Caki2 (cell line): ENCODE measurements at regions not wholly inside any gene's neighbourhood (a gene's known extent, or its start where the extent isn't known, plus 50 kb on each side); places are given as distances from the start of the nearest gene placed in this dataset.
"Not testable (repeated sequence)": the region's sequence is repeated elsewhere in the genome, so short reads cannot be mapped to it uniquely, and the experiment has no call there.

Source experiments
- DNase-seq: peaks from one replicate; pipeline ENCODE4 v3.0.0-alpha.2; 2015; ENCODE audit warnings: low read depth
- in situ Hi-C: cut with HindIII; loops from 2 replicates; pipeline ENCODE4 v1.10.0; 2016; ENCODE audit warnings: low sequenced_read_pairs, low pct_unique_long_range_greater_than_20kb, mixed read lengths

DNA sequence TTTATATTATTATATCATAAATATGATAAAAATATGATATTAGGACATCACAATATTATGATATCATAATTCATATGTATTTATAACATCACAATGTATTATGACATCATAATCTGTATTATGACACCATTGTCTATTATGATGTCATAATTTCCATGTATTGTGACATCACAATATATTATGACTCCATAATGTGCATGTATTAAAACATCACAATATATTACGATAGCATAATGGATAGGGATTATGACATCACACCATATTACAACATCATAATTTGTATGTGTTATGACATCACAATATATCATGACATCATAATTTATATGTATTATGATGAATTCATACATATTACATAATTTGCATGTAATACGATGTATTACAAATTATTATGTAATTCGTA is 1755.9 kb downstream of the TP53TG3F start:
- DNase-seq, result no peak
- in situ Hi-C loops, result no loop called here

DNA sequence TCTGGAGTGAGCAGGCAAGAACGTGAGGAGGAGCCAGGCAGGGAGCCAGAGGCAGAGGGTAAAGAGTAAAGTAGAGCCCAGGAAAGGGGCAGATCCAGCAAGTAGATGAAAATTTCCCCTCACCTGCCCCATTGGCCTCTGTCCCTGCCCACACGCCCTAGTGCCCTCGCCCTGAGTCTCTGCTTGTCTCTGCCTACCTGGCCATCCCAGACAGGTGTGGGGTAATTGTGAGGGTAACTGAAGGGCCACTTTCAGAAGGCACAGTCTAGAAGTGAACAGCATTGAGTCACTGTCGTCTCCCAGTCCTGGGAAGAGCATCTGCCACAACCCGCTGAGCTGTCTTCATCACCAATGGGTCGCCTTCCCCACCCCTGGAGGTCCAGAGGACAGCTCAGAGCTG is 1756.8 kb downstream of the TP53TG3F start:
- in situ Hi-C loops, DNase-seq: not testable (repeated sequence)

DNA sequence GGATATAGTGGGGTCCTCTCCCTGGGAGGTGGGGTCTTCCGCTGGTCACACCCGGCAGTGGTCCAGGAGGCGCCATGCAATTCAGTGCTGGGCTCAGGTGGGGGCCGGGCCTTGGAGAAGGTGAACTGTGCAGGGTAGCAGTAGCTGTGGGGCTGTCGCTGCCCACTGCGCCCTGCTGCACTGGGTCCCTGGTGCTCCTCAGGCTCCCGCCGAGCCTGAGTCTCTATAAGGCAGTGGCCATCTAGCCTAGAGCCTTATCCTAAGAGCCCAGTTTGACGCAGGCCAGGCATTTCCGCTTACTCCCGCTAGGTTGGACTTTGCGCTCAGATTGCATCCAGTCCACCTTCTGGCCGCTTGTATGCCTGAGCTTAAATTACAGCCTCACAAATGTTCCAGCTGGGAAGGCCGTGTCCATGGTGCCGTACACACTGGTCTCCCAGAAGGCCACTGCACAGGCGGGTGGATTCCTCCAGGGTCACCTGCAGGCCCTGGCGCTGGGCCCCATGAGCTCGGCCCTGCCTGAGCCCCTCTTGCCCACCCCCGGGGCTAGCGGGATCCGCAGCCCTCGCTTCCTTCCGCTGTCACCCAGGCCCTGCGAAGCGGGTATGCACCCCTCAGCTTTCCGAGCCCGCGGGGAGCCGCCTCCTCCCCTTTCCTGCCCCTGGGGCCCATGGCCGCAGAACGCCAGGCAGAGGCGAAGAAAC is 1762.2 kb downstream of the TP53TG3F start:
- in situ Hi-C loops, result no loop called here
- no peak for DNase-seq

GRCh38 chr16:35234679-35235078 is 1775.3 kb downstream of the TP53TG3F start:
- in situ Hi-C loops, result no loop called here
- DNase-seq, result no peak

DNA sequence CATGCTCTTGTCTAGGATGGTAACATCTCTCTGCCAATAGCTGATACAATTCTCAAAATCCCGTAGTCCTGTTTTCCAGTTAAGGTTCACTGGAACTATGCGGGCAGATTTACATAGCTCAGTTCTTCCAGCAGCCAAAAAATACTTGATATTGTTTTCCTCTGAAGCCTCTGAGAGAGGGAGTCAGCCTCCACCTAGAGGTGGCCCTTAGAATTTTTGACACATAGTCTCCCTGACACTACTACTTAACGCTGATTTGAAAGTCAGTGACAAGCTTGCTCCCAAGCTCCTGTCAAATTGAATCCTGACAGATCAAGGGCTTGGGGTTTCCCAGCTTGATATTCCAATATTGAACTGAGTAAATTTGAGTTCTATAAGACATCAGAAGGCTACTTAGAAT is 1780.1 kb downstream of the TP53TG3F start:
- in situ Hi-C loops, result no loop called here
- no peak for DNase-seq

GRCh38 chr16:35249051-35249450 is 1789.6 kb downstream of the TP53TG3F start:
- no peak for DNase-seq
- in situ Hi-C loops, result no loop called here

GRCh38 chr16:35252356-35252936 is 1793.0 kb downstream of the TP53TG3F start:
- DNase-seq, result no peak
- in situ Hi-C loops, result no loop called here

- DNase-seq, result no peak
- in situ Hi-C loops, result no loop called here
These were observed 1795.9 kb downstream of the TP53TG3F start for GRCh38 chr16:35255186-35255803.

DNA sequence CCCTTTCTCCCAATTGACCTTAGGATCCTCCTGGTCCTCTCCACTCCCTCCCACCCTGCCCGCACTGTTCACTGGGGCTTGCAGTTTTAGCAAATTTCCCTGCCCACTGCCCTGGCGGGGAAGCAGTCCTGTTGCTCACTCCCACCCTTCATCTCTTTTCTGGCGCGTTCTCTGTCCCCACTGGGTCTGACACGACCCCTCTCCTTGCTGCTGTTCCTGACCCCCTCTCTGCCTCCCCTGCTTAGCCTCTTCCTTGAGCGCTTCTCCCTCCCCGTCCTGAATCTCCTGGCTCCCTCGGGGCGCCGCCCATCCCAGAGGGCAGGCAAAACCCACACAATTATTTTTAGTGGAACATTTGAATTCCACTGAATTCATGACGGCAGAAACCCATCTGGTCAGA is 1796.4 kb downstream of the TP53TG3F start:
- DNase-seq, result no peak
- in situ Hi-C loops, result no loop called here

DNA sequence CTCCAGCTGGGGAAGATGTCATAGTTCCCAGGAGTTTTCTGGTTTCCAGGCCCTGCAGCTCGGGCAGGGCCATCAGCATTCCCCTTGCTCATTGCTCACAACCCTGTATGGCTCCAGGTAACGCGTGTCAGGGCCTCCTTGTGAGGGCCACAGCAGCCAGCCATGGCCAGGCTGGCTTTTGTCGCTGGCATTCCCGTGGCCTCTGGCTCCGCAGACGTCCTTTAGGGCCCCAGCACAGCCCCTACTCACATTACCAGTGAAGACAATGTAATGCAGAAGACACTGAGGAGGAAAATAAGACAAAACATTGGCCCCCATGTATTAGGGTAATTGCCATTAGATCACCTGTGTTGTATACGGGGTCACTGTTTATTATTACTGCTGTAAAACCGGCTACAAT is 1799.0 kb downstream of the TP53TG3F start:
- in situ Hi-C loops, result no loop called here
- no peak for DNase-seq

DNA sequence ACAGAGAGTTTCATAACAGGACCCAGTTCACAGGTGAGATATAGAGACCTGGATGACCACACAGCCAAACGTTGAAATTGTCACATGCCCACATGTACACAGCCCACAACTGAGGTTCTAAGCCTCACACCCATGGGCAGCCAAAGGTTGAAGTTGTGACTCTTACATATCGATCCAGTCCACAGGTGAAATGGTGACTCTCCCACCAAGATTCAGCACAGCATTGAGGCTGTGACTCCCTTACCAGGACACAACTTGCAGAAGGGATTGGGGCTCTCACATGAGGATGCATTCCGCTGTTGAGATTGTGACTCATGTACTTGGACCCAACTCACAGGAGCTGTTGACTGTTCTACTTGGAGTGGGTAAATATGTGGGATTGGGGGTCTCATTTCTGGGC is 1836.4 kb downstream of the TP53TG3F start:
- in situ Hi-C loops, result no loop called here
- DNase-seq, result no peak

DNA sequence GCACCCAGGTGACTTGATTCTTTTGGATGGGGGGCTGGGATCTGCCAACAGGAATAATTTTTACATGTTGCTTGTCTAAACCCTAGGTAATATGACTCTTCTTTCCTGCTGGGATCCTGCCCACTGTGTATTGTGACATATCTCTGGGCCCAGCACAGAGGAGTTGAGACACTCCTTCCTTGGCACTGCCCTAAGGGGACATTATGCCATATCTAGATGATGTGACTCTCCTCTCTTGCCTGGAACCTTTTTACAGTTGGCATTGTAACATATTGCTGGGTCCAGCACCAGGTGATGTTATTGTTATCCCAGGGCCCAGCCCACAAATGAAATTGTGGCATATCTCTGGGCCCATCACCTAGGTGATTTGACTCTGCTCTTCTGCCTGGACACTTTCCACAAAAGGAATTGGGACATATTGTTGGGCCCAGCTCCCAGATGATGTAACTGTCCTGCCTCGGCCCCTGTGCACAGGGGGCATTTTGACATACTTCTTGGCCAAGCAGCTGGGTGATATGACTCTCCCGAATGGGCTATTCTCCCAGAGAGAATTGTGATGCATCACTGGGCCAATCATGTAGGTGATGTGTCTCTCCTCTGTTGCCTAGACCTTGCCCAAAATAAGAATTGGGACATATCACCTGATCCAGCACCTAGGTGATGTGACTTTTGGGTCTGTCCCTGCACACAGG is 1837.7 kb downstream of the TP53TG3F start:
- no peak for DNase-seq
- in situ Hi-C loops, result no loop called here

GRCh38 chr16:35298460-35299243 is 1839.2 kb downstream of the TP53TG3F start:
- in situ Hi-C loops, result no loop called here
- DNase-seq, result no peak

DNA sequence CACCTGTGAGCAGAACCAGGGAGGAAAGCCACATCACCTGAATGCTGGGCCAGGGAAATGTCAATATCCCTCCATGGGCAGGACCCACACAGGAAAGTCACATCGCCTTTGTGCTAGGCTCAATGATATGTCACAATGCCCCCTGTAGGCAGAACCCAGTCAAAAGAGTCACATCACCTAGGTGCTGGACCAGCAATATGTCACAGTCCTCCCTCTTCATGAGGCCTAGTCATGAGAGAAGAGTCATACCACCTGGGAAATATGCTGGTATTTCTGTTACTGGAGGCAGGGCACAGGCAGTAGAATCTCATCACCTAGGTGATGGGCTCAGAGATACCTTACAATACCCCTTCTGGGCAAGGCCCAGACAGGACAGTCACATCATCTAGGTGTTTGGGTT is 1843.4 kb downstream of the TP53TG3F start:
- in situ Hi-C loops, result no loop called here
- DNase-seq, result no peak

DNA sequence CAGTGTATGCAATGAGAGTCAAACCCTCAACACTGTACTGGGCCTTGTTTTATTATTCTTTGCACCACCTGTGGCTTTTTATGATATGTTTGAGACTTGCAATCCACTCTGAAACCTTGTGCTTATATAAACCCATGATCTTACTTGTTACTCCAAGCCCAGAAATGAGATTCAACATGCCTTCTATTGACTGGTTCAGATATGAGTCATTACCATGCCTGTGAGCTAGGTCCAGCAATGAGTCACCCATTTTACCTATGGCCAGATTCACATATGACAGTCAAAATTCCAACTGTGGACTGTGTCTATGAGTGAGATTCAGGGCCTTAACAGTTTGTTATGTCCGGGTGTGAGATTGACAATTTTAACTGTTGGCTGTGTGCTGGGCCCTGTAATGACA is 1846.1 kb downstream of the TP53TG3F start:
- DNase-seq, result peak; percentile 55
- in situ Hi-C loops, result no loop called here

- in situ Hi-C loops, result no loop called here
- DNase-seq, result peak; percentile 19
These were observed 1847.5 kb downstream of the TP53TG3F start for GRCh38 chr16:35306915-35307314.

DNA sequence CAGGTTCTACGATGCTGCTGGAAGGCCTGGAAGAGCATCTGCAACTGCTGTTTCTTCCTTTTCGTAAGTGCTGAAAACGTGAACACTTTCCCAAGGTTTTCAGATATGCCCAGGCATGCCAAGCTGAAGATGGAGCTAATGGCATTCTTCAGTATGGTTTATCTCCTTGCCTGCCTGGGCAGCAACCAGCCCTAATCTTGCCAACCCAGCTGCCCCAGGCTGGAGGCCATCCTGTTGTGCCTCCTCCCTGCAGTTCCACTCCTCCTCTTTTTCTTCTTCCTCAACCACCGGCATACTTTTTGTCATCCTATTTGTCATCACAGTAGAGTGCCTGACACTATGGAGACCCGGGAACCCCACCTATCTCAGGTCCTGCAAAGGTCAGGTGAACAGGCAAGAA is 1849.3 kb downstream of the TP53TG3F start:
- DNase-seq, result no peak
- in situ Hi-C loops, result no loop called here

DNA sequence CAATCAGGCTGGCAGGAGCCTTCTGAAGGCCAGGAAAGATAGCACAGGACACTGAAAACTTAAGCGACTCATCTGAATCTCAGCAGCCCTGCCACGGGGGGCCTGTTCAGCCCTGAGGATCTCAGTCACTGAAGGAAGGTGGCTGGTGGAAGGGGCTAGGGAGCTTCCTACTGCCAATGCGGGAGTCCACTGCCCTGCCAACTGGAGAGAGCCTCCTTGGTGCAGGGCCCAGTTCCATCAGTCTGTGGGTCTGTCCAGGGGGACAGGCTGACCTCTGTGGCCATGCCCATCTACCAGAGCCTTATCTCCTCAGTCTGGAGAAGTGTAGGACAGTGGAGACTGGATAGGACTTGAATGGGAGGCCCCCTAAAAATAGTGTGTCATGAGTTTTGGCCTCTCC is 1851.6 kb downstream of the TP53TG3F start:
- in situ Hi-C loops, result no loop called here
- DNase-seq, result no peak

GRCh38 chr16:35311475-35311874 is 1852.1 kb downstream of the TP53TG3F start:
- in situ Hi-C loops, result no loop called here
- no peak for DNase-seq
